CD14-positive monocyte (primary cell): ENCODE measurements at regions not wholly inside any gene's neighbourhood (a gene's known extent, or its start where the extent isn't known, plus 50 kb on each side); places are given as distances from the start of the nearest gene placed in this dataset.

Source experiments
- DNase-seq, 3 donors: peaks; one replicate each; pipeline ENCODE4 v3.0.0-alpha.2; 2011 to 2022
- H2AFZ ChIP-seq: 2 replicates; pipeline ENCODE4 v1.6.0; 2012; ENCODE audit warnings: mild to moderate bottlenecking, low read depth, low read length, inconsistent platforms; ENCODE audit not compliant: insufficient read depth, poor library complexity, severe bottlenecking
- H3K27ac ChIP-seq, 2 donors: 1 replicate in 1 of 2; 2 replicates in 1 of 2; pipeline ENCODE4 v1.5.1; 2012 to 2013; ENCODE audit warnings: low read length in 2 of 2, control low read depth in 1 of 2, inconsistent platforms in 1 of 2, low read depth in 1 of 2, mild to moderate bottlenecking in 1 of 2
- H3K27me3 ChIP-seq, 2 donors: one replicate each; pipeline versions ENCODE4 v1.6.0 to v1.6.1; 2011 to 2013; ENCODE audit warnings: low read length in 2 of 2; ENCODE audit not compliant: control insufficient read depth in 2 of 2, insufficient read depth in 2 of 2
- H3K36me3 ChIP-seq, 2 donors: replicated peaks in 1 of 2; 1 replicate in 1 of 2; 2 replicates in 1 of 2; pipeline versions ENCODE4 v1.5.1 to v1.6.1; 2012 to 2013; ENCODE audit warnings: low read length in 2 of 2, control low read depth in 1 of 2, inconsistent platforms in 1 of 2, mild to moderate bottlenecking in 1 of 2; ENCODE audit not compliant: insufficient read depth in 2 of 2, control insufficient read depth in 1 of 2
- H3K4me1 ChIP-seq, 2 donors: 1 replicate in 1 of 2; 2 replicates in 1 of 2; pipeline versions ENCODE4 v1.5.1 to v1.6.1; 2012 to 2013; ENCODE audit warnings: low read length in 2 of 2, control low read depth in 1 of 2, inconsistent platforms in 1 of 2, mild to moderate bottlenecking in 1 of 2, moderate library complexity in 1 of 2; ENCODE audit not compliant: insufficient read depth in 2 of 2, control insufficient read depth in 1 of 2
- H3K4me2 ChIP-seq: replicated peaks from 2 replicates; pipeline ENCODE3; 2012; ENCODE audit warnings: low read length, moderate library complexity, mild to moderate bottlenecking; ENCODE audit not compliant: poor library complexity, severe bottlenecking; ENCODE audit errors: extremely low read depth
- H3K4me3 ChIP-seq, 3 experiments: fragments of 200-600 bp in 1 of 3; sonication (generic) in 1 of 3; replicated peaks in 1 of 3; 1 replicate in 2 of 3; 2 replicates in 1 of 3; pipeline ENCODE4 v1.5.1; 2011 to 2013; ENCODE audit warnings: low read length in 3 of 3, mild to moderate bottlenecking in 3 of 3, control low read depth in 2 of 3, low read depth in 2 of 3, inconsistent platforms in 1 of 3, moderate library complexity in 1 of 3
- H3K79me2 ChIP-seq: 2 replicates; pipeline ENCODE4 v1.6.0; 2012; ENCODE audit warnings: mild to moderate bottlenecking, control low read depth, inconsistent platforms, low read length, moderate library complexity; ENCODE audit not compliant: insufficient read depth
- H3K9ac ChIP-seq: 2 replicates; pipeline ENCODE4 v1.6.0; 2017; ENCODE audit warnings: low read length, mild to moderate bottlenecking; ENCODE audit not compliant: insufficient read depth, poor library complexity, severe bottlenecking
- H3K9me3 ChIP-seq, 2 donors: replicated peaks in 1 of 2; 1 replicate in 1 of 2; 2 replicates in 1 of 2; pipeline versions ENCODE4 v1.5.1 to v1.6.1; 2012 to 2013; ENCODE audit warnings: low read length in 2 of 2, control low read depth in 1 of 2; ENCODE audit not compliant: control insufficient read depth in 1 of 2, insufficient read depth in 1 of 2
- H4K20me1 ChIP-seq: 2 replicates; pipeline ENCODE4 v1.6.0; 2012; ENCODE audit warnings: mild to moderate bottlenecking, low read length, control low read depth, moderate library complexity; ENCODE audit not compliant: insufficient read depth
- H3K27ac Mint-ChIP-seq, 7 donors: one replicate each; pipeline ENCODE4 v1.8.0; 2020; ENCODE audit warnings: mild to moderate bottlenecking in 7 of 7, mixed read lengths in 7 of 7, moderate library complexity in 6 of 7, inconsistent platforms in 2 of 7
- H3K27me3 Mint-ChIP-seq, 3 donors: one replicate each; pipeline ENCODE4 v1.8.0; 2021 to 2022; ENCODE audit warnings: low read depth in 3 of 3, mild to moderate bottlenecking in 3 of 3, mixed read lengths in 3 of 3, moderate library complexity in 3 of 3, inconsistent platforms in 1 of 3
- H3K36me3 Mint-ChIP-seq, 2 donors: one replicate each; pipeline ENCODE4 v1.8.0; 2020; ENCODE audit warnings: mixed read lengths in 2 of 2, inconsistent platforms in 1 of 2, mild to moderate bottlenecking in 1 of 2
- H3K4me1 Mint-ChIP-seq: one replicate; pipeline ENCODE4 v1.8.0; 2020; ENCODE audit warnings: mild to moderate bottlenecking, mixed read lengths
- H3K4me3 Mint-ChIP-seq, 2 donors: one replicate each; pipeline ENCODE4 v1.8.0; 2020; ENCODE audit warnings: mild to moderate bottlenecking in 2 of 2, mixed read lengths in 2 of 2, moderate library complexity in 1 of 2
- H3K9me3 Mint-ChIP-seq, 7 donors: one replicate each; pipeline ENCODE4 v1.8.0; 2020 to 2022; ENCODE audit warnings: mixed read lengths in 7 of 7, mild to moderate bottlenecking in 6 of 7, moderate library complexity in 6 of 7, inconsistent platforms in 2 of 7
- WGBS: methylation state at CpG from one replicate; pipeline ENCODE4 v1.1.5; 2013; ENCODE audit warnings: missing lambda C conversion rate; ENCODE audit not compliant: insufficient coverage; 5-methylcytosine and 5-hydroxymethylcytosine counted together
- intact Hi-C, 2 donors: fragments of 100-400 bp; cut with micrococcal nuclease; formaldehyde crosslinking; loops; one replicate each; pipeline versions ENCODE4 v1.15.0 to v1.15.1; 2023
- TF ChIP-seq, protein P1 (sequence below): fragments of 200-600 bp; IDR thresholded peaks from one replicate; pipeline ENCODE4 v1.8.0; 2022; ENCODE audit warnings: antibody characterized with exemption, mild to moderate bottlenecking

DNA sequence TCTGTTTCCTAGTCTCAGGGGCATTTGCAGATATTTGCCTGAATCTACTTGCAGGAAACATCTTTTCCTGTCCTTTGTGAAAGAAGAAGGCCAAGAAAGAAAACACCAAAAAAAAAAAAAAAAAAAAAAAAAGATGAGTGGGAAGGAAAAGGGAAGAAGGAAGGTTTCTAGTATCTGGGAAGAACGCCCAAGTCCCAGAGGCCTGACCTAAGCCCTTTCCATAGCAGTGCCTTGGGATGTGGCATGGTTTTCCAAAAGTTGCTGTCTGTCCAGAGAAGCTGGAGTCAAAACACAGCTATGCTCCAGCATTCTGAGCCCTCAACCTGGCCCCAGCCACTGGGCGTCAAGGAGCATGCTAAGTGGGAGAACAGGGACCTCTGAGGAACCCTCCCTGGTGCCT lies 123.5 kb downstream of the INHBB start:
- H3K27me3 Mint-ChIP-seq: peaks cover 1 to 12% (median 2%) of the 10 kb centered on the region in 3 donors
- Histone ChIP-seq H3K9ac (no peak overlapping the region), H3K27me3 (no peaks in the 10 kb centered on the region), H3K36me3 (no peaks in the 10 kb centered on the region), H4K20me1 (no peaks in the 10 kb centered on the region), H3K4me3 (no peak overlapping the region), H3K4me2 (no peak overlapping the region), H3K4me1 (no peaks in the 10 kb centered on the region), H3K79me2 (no peaks in the 10 kb centered on the region), H3K27ac (no peak overlapping the region), H3K9me3 (peaks cover 0 to 3% of the 10 kb centered on the region in 2 donors), H2AFZ (no peak overlapping the region)
- H3K4me1 Mint-ChIP-seq: peaks cover 4% of the 10 kb centered on the region
- TF ChIP-seq, protein P1, sequence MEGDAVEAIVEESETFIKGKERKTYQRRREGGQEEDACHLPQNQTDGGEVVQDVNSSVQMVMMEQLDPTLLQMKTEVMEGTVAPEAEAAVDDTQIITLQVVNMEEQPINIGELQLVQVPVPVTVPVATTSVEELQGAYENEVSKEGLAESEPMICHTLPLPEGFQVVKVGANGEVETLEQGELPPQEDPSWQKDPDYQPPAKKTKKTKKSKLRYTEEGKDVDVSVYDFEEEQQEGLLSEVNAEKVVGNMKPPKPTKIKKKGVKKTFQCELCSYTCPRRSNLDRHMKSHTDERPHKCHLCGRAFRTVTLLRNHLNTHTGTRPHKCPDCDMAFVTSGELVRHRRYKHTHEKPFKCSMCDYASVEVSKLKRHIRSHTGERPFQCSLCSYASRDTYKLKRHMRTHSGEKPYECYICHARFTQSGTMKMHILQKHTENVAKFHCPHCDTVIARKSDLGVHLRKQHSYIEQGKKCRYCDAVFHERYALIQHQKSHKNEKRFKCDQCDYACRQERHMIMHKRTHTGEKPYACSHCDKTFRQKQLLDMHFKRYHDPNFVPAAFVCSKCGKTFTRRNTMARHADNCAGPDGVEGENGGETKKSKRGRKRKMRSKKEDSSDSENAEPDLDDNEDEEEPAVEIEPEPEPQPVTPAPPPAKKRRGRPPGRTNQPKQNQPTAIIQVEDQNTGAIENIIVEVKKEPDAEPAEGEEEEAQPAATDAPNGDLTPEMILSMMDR: no peak
- WGBS: 60% methylated on average over 2 of the region's 2 CpGs
- no peak for DNase-seq
- intact Hi-C loops: no loop called here
- no peaks in the 10 kb centered on the region for H3K9me3 Mint-ChIP-seq
- no peaks in the 10 kb centered on the region for H3K36me3 Mint-ChIP-seq
- H3K4me3 Mint-ChIP-seq: no peak overlapping the region
- no peak overlapping the region for H3K27ac Mint-ChIP-seq

DNA sequence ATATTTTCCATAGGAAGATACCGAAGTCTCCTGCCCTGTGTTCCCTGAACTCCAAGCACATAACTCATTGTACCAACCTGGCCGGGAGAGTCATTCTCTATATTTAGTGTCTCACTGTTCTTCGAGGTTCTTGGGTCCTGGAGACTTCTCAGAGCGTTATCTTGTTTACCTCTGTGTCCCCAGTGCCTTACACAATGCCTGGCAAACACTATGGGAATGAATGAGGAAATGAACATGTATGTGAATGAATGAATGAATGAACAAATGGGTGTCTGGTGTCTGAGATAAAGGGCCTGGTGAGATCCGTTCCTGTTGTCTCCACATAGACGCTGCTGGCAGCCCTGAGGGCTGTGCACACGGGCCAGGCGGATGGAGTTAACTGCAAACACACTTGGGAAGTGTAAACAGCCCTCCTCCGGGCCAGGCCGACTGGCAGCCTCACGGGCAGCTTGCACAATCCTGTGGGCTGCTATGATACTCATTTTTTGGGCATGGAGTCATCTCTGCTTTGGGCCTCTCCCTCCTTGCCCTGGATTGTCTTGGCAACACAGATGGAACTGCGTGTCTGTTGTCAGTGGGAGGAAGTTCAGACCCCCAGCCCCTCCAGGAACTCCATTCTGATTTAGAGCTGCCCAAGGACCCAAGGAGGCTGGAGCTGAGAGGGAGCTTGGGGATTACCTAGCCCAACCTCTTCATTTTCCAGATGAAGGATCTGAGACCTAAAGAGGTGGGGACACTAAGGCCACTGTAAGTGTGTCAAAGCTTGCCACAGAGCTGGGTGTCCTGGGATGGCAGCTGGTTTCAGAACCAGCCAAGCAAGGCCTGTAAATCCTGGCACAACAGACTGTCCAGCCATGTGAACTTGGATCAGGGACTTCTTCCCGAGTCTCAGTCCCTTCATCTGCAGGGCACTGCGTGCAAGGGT lies 124.4 kb downstream of the INHBB start:
- no peak for DNase-seq
- Histone ChIP-seq H3K9me3 (peaks cover 0 to 3% of the 10 kb centered on the region in 2 donors), H2AFZ (no peak overlapping the region), H3K4me1 (no peaks in the 10 kb centered on the region), H3K4me3 (no peak overlapping the region), H3K27ac (no peak overlapping the region), H3K79me2 (no peaks in the 10 kb centered on the region), H3K27me3 (no peaks in the 10 kb centered on the region), H4K20me1 (no peaks in the 10 kb centered on the region), H3K9ac (no peak overlapping the region), H3K36me3 (no peaks in the 10 kb centered on the region), H3K4me2 (no peak overlapping the region)
- Mint-ChIP-seq H3K4me1 (peaks cover 4% of the 10 kb centered on the region), H3K36me3 (no peaks in the 10 kb centered on the region), H3K27ac (no peak overlapping the region), H3K27me3 (peaks cover 1 to 6% (median 2%) of the 10 kb centered on the region in 3 donors), H3K9me3 (no peaks in the 10 kb centered on the region), H3K4me3 (no peak overlapping the region)
- 36% methylated on average over 10 of the region's 14 CpGs for WGBS
- TF ChIP-seq, protein P1: no peak
- intact Hi-C loops: no loop called here
